Thymus (tissue), 11 donors: ENCODE measurements at regions not wholly inside any gene's neighbourhood (a gene's known extent, or its start where the extent isn't known, plus 50 kb on each side); places are given as distances from the start of the nearest gene placed in this dataset.

Experiments used
- DNase-seq, 9 donors: peaks; one replicate each; pipeline ENCODE4 v3.0.0-alpha.2; 2013; ENCODE audit warnings: low spot score in 9 of 9, low read depth in 6 of 9, missing footprints in 1 of 9
- H3K27ac ChIP-seq, 2 donors: one replicate each; pipeline ENCODE4 v1.5.1; 2013; ENCODE audit warnings: control low read depth in 1 of 2, low read depth in 1 of 2, low read length in 1 of 2, mild to moderate bottlenecking in 1 of 2, moderate library complexity in 1 of 2
- H3K27me3 ChIP-seq, 2 donors: one replicate each; pipeline ENCODE4 v1.5.1; 2013; ENCODE audit warnings: low read length in 1 of 2; ENCODE audit not compliant: control insufficient read depth in 2 of 2, insufficient read depth in 1 of 2
- H3K36me3 ChIP-seq, 2 donors: one replicate each; pipeline ENCODE4 v1.5.1; 2013; ENCODE audit warnings: low read length in 1 of 2, mild to moderate bottlenecking in 1 of 2, moderate library complexity in 1 of 2; ENCODE audit not compliant: control insufficient read depth in 2 of 2, insufficient read depth in 2 of 2
- H3K4me1 ChIP-seq, 2 donors: one replicate each; pipeline ENCODE4 v1.5.1; 2013; ENCODE audit warnings: low read length in 2 of 2; ENCODE audit not compliant: control insufficient read depth in 2 of 2, insufficient read depth in 2 of 2
- H3K4me3 ChIP-seq, 2 donors: one replicate each; pipeline ENCODE4 v1.5.1; 2013; ENCODE audit warnings: low read length in 2 of 2, control low read depth in 1 of 2, mild to moderate bottlenecking in 1 of 2
- H3K9me3 ChIP-seq, 2 donors: one replicate each; pipeline ENCODE4 v1.5.1; 2013; ENCODE audit warnings: low read length in 1 of 2, mild to moderate bottlenecking in 1 of 2; ENCODE audit not compliant: control insufficient read depth in 2 of 2, insufficient read depth in 1 of 2
- WGBS: extraction: QIAGEN DNeasy Blood & Tissue Kit; methylation state at CpG from one replicate; pipeline ENCODE4 v1.1.7; 2013; 5-methylcytosine and 5-hydroxymethylcytosine counted together
- donor health status: healthy.

- H3K36me3 ChIP-seq, result no peaks in the 10 kb centered on the region
- no peak overlapping the region for H3K27ac ChIP-seq
- no peaks in the 10 kb centered on the region for H3K4me1 ChIP-seq
- WGBS, result 90% methylated on average over 3 of the region's 3 CpGs
- no peaks in the 10 kb centered on the region for H3K27me3 ChIP-seq
- H3K9me3 ChIP-seq, result no peaks in the 10 kb centered on the region
- no peak overlapping the region for H3K4me3 ChIP-seq
- DNase-seq, result no peak
Measured at GRCh38 chr16:51638339-51639135, 487.5 kb upstream of the SALL1 start.

- H3K4me1 ChIP-seq, result no peaks in the 10 kb centered on the region
- H3K4me3 ChIP-seq, result no peak overlapping the region
- DNase-seq, result no peak
- H3K9me3 ChIP-seq, result no peaks in the 10 kb centered on the region
- 37% methylated on average over 8 of the region's 8 CpGs for WGBS
- no peaks in the 10 kb centered on the region for H3K27me3 ChIP-seq
- H3K36me3 ChIP-seq, result no peaks in the 10 kb centered on the region
- no peak overlapping the region for H3K27ac ChIP-seq
Measured at GRCh38 chr16:51637770-51638094, 486.7 kb upstream of the SALL1 start.

- H3K4me3 ChIP-seq, result no peak overlapping the region
- WGBS, result 32% methylated on average over 16 of the region's 16 CpGs
- no peak for DNase-seq
- H3K36me3 ChIP-seq, result no peaks in the 10 kb centered on the region
- H3K27me3 ChIP-seq, result no peaks in the 10 kb centered on the region
- no peaks in the 10 kb centered on the region for H3K4me1 ChIP-seq
- H3K9me3 ChIP-seq, result no peaks in the 10 kb centered on the region
- no peak overlapping the region for H3K27ac ChIP-seq
Measured at GRCh38 chr16:51636920-51637769, 486.1 kb upstream of the SALL1 start.

GRCh38 chr16:51635181-51635580 is 484.1 kb upstream of the SALL1 start:
- H3K36me3 ChIP-seq, result no peaks in the 10 kb centered on the region
- H3K9me3 ChIP-seq, result no peaks in the 10 kb centered on the region
- H3K4me3 ChIP-seq, result no peak overlapping the region
- no peak overlapping the region for H3K27ac ChIP-seq
- H3K27me3 ChIP-seq, result no peaks in the 10 kb centered on the region
- WGBS, result 5% methylated on average over 4 of the region's 4 CpGs
- DNase-seq, result no peak
- H3K4me1 ChIP-seq, result no peaks in the 10 kb centered on the region

GRCh38 chr16:51630076-51630475 is 479.0 kb upstream of the SALL1 start:
- DNase-seq, result no peak
- Histone ChIP-seq H3K27me3 (no peaks in the 10 kb centered on the region), H3K4me1 (no peaks in the 10 kb centered on the region), H3K36me3 (no peaks in the 10 kb centered on the region), H3K9me3 (no peaks in the 10 kb centered on the region), H3K27ac (no peak overlapping the region), H3K4me3 (no peak overlapping the region)
- 66% methylated on average over 4 of the region's 4 CpGs for WGBS

GRCh38 chr16:51629576-51629975 is 478.5 kb upstream of the SALL1 start:
- no peak overlapping the region for H3K27ac ChIP-seq
- H3K27me3 ChIP-seq, result no peaks in the 10 kb centered on the region
- no peaks in the 10 kb centered on the region for H3K9me3 ChIP-seq
- DNase-seq, result no peak
- no peak overlapping the region for H3K4me3 ChIP-seq
- no peaks in the 10 kb centered on the region for H3K36me3 ChIP-seq
- no peaks in the 10 kb centered on the region for H3K4me1 ChIP-seq
- 94% methylated on average over 3 of the region's 3 CpGs for WGBS

GRCh38 chr16:51624080-51624775 is 473.2 kb upstream of the SALL1 start:
- no peaks in the 10 kb centered on the region for H3K36me3 ChIP-seq
- 42% methylated on average over 7 of the region's 7 CpGs for WGBS

GRCh38 chr16:51621610-51622009 is 470.5 kb upstream of the SALL1 start:
- no peaks in the 10 kb centered on the region for H3K9me3 ChIP-seq
- no peaks in the 10 kb centered on the region for H3K27me3 ChIP-seq
- H3K4me1 ChIP-seq, result no peaks in the 10 kb centered on the region
- H3K36me3 ChIP-seq, result no peaks in the 10 kb centered on the region
- WGBS, result 90% methylated on average over 1 of the region's 1 CpG
- DNase-seq, result no peak
- no peak overlapping the region for H3K4me3 ChIP-seq
- no peak overlapping the region for H3K27ac ChIP-seq

More at GRCh38 chr16:51624080-51624775, 473.2 kb upstream of the SALL1 start:
- Histone ChIP-seq H3K4me3 (no peak overlapping the region), H3K4me1 (no peaks in the 10 kb centered on the region), H3K27ac (no peak overlapping the region), H3K27me3 (no peaks in the 10 kb centered on the region), H3K9me3 (no peaks in the 10 kb centered on the region)
- DNase-seq, result no peak

GRCh38 chr16:51615141-51615540 is 464.1 kb upstream of the SALL1 start:
- no peak overlapping the region for H3K4me3 ChIP-seq
- 89% methylated on average over 4 of the region's 4 CpGs for WGBS
- H3K4me1 ChIP-seq, result no peaks in the 10 kb centered on the region
- H3K27ac ChIP-seq, result no peak overlapping the region
- H3K27me3 ChIP-seq, result no peaks in the 10 kb centered on the region
- H3K36me3 ChIP-seq, result no peaks in the 10 kb centered on the region
- no peak for DNase-seq
- H3K9me3 ChIP-seq, result no peaks in the 10 kb centered on the region
